WTC11 (cell line): ENCODE measurements at regions not wholly inside any gene's neighbourhood (a gene's known extent, or its start where the extent isn't known, plus 50 kb on each side); places are given as distances from the start of the nearest gene placed in this dataset.

Experiments
- ATAC-seq: fragments of 200-7000 bp; cut with Tn5 transposase; 2 replicates; pipeline ENCODE4 v1.10.0; 2021; ENCODE audit warnings: mild to moderate bottlenecking, moderate library complexity
- CTCF ChIA-PET: fragments of 300-600 bp; sonication (Branson Sonifier 250); formaldehyde crosslinking; loops from one replicate; lab custom pipeline; 2021; ENCODE audit warnings: antibody characterized with exemption; lab: Charles Lee
- POLR2A ChIA-PET: fragments of 350-600 bp; sonication (Branson Sonifier 250); formaldehyde crosslinking; loops from one replicate; lab custom pipeline; 2021; ENCODE audit warnings: antibody characterized with exemption; lab: Charles Lee
- DNase-seq: peaks from one replicate; pipeline ENCODE4 v3.0.0; 2021; ENCODE audit warnings: low spot score
- H3K27ac Mint-ChIP-seq: 2 replicates; pipeline ENCODE4 v1.8.0; 2021; ENCODE audit warnings: mixed read lengths
- H3K27me3 Mint-ChIP-seq: 2 replicates; pipeline ENCODE4 v1.8.0; 2021; ENCODE audit warnings: low read depth, mild to moderate bottlenecking, moderate library complexity, mixed read lengths
- H3K36me3 Mint-ChIP-seq: 2 replicates; pipeline ENCODE4 v1.8.0; 2021; ENCODE audit warnings: mixed read lengths
- H3K4me1 Mint-ChIP-seq: 2 replicates; pipeline ENCODE4 v1.8.0; 2022; ENCODE audit warnings: mixed read lengths
- H3K4me3 Mint-ChIP-seq: 2 replicates; pipeline ENCODE4 v1.8.0; 2021; ENCODE audit warnings: mild to moderate bottlenecking, moderate library complexity, mixed read lengths
- H3K9me3 Mint-ChIP-seq: 2 replicates; pipeline ENCODE4 v1.8.0; 2021; ENCODE audit warnings: mixed read lengths
- ETV6 ChIP-seq: sonication (generic); formaldehyde crosslinking; IDR thresholded peaks from 2 replicates; pipeline ENCODE4 v1.8.1; 2022; ENCODE audit warnings: mild to moderate bottlenecking, missing genetic modification reagents
- FOXJ3 ChIP-seq: sonication (generic); formaldehyde crosslinking; IDR thresholded peaks from 2 replicates; pipeline ENCODE4 v1.9.0; 2021; ENCODE audit warnings: missing genetic modification reagents, mild to moderate bottlenecking, borderline replicate concordance
- FOXK1 ChIP-seq: sonication (generic); formaldehyde crosslinking; IDR thresholded peaks from 2 replicates; pipeline ENCODE4 v1.8.0; 2022; ENCODE audit warnings: mild to moderate bottlenecking, moderate library complexity, missing genetic modification reagents
- FOXP1 ChIP-seq: sonication (generic); formaldehyde crosslinking; IDR thresholded peaks from 2 replicates; pipeline ENCODE4 v1.8.0; 2022; ENCODE audit warnings: missing genetic modification reagents, mild to moderate bottlenecking, moderate library complexity, borderline replicate concordance
- HMGXB4 ChIP-seq: sonication (generic); formaldehyde crosslinking; IDR thresholded peaks from 2 replicates; pipeline ENCODE4 v1.8.1; 2023; ENCODE audit warnings: mild to moderate bottlenecking, moderate library complexity, missing genetic modification reagents
- MYBL2 ChIP-seq: sonication (generic); formaldehyde crosslinking; IDR thresholded peaks from 2 replicates; pipeline ENCODE4 v1.8.1; 2023; ENCODE audit warnings: mild to moderate bottlenecking, moderate library complexity, missing genetic modification reagents
- NFYB ChIP-seq: sonication (generic); formaldehyde crosslinking; conservative IDR thresholded peaks from 2 replicates; pipeline ENCODE4 v1.8.0; 2022; ENCODE audit warnings: low read depth, missing genetic modification reagents
- PRDM15 ChIP-seq: sonication (generic); formaldehyde crosslinking; IDR thresholded peaks from 2 replicates; pipeline ENCODE4 v1.8.0; 2022; ENCODE audit warnings: missing genetic modification reagents
- RORB ChIP-seq: fragments of 250-450 bp; sonication (Bioruptor Pico); IDR thresholded peaks from 2 replicates; pipeline ENCODE4 v1.9.0; 2021; ENCODE audit warnings: mild to moderate bottlenecking
- SMAD3 ChIP-seq: sonication (generic); formaldehyde crosslinking; IDR thresholded peaks from 2 replicates; pipeline ENCODE4 v1.8.0; 2022; ENCODE audit warnings: missing genetic modification reagents, mild to moderate bottlenecking, borderline replicate concordance
- TEAD4 ChIP-seq: sonication (generic); formaldehyde crosslinking; IDR thresholded peaks from 2 replicates; pipeline ENCODE4 v1.8.0; 2022; ENCODE audit warnings: mild to moderate bottlenecking, missing genetic modification reagents
- ZBTB21 ChIP-seq: sonication (generic); formaldehyde crosslinking; IDR thresholded peaks from 2 replicates; pipeline ENCODE4 v1.8.1; 2023; ENCODE audit warnings: mild to moderate bottlenecking, missing genetic modification reagents, borderline replicate concordance
- ZNF423 ChIP-seq: fragments of 250-450 bp; sonication (Bioruptor Pico); IDR thresholded peaks from 2 replicates; pipeline ENCODE4 v2.1.2; 2022; ENCODE audit warnings: mild to moderate bottlenecking, moderate library complexity
- ZNF512 ChIP-seq: sonication (generic); formaldehyde crosslinking; IDR thresholded peaks from 2 replicates; pipeline ENCODE4 v1.8.1; 2022; ENCODE audit warnings: missing genetic modification reagents, borderline replicate concordance
- TF ChIP-seq, protein P1 (sequence below): sonication (generic); formaldehyde crosslinking; IDR thresholded peaks from 2 replicates; pipeline ENCODE4 v1.8.0; 2022; ENCODE audit warnings: mild to moderate bottlenecking, missing genetic modification reagents
- TF ChIP-seq, protein P2 (sequence below): sonication (generic); formaldehyde crosslinking; conservative IDR thresholded peaks from 2 replicates; pipeline ENCODE4 v1.8.1; 2023; ENCODE audit warnings: mild to moderate bottlenecking, low read depth, missing genetic modification reagents, moderate library complexity
- TF ChIP-seq, protein P3 (sequence below): sonication (generic); formaldehyde crosslinking; IDR thresholded peaks from 2 replicates; pipeline ENCODE4 v1.8.1; 2022; ENCODE audit warnings: mild to moderate bottlenecking, moderate library complexity, missing genetic modification reagents
- TF ChIP-seq, protein P4 (sequence below): fragments of 250-450 bp; sonication (Bioruptor Pico); conservative IDR thresholded peaks from 2 replicates; pipeline ENCODE4 v1.9.0; 2021; ENCODE audit warnings: mild to moderate bottlenecking
- TF ChIP-seq, protein P5 (sequence below): sonication (generic); formaldehyde crosslinking; IDR thresholded peaks from 2 replicates; pipeline ENCODE4 v1.8.0; 2022; ENCODE audit warnings: mild to moderate bottlenecking, missing genetic modification reagents

DNA sequence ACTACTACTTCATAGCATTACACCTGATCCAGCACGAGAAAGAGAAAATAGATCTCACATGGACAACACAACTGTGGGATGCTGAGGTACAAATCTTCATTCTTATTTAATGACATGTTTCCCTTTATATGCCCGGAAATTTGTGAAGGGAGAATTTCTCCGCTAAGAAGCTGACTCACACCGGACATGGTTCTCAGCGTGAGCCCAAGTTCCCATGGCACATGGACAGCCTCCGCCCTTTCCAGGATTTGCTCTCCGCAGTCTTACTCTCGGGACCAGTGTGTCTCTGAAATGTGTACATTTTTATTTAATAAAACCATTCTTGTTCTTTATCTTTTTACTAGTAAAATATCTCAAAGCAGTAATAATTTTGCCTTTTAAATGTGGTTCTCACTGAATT is 1154.8 kb downstream of the TMEM121 start (continued):
- no peak for TF ChIP-seq SMAD3 (CRISPR knock-in tag)
- TF ChIP-seq ZBTB21 (CRISPR knock-in tag): no peak
- TF ChIP-seq RORB: no peak
- no peak for TF ChIP-seq FOXK1 (CRISPR knock-in tag)
- TF ChIP-seq, protein P1, sequence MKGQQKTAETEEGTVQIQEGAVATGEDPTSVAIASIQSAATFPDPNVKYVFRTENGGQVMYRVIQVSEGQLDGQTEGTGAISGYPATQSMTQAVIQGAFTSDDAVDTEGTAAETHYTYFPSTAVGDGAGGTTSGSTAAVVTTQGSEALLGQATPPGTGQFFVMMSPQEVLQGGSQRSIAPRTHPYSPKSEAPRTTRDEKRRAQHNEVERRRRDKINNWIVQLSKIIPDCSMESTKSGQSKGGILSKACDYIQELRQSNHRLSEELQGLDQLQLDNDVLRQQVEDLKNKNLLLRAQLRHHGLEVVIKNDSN (CRISPR knock-in tag): no peak
- no peak for TF ChIP-seq NFYB (CRISPR knock-in tag)
- TF ChIP-seq PRDM15 (CRISPR knock-in tag): no peak
- no peak for TF ChIP-seq ETV6 (CRISPR knock-in tag)

DNA sequence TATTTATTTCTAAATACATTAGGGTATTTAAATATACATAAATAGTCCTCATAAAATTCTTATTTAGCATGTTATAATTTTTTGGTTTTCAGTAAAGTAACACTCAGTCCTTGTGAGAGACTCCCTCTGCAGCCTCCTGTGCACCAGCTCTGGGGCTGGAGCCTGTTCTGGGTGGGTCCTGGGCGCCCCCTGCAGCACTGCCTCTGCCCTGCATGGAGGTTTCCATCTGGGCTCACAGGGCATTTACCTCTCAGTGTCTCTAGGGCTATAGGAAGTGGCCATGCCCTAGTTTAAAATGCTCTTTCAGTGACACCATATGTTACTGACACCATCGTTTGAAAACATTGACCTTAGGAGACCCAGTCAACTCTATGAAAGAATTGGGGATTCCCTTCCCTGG is 1155.2 kb downstream of the TMEM121 start:
- CTCF ChIA-PET: no interaction called here
- ATAC-seq: no peak
- H3K36me3 Mint-ChIP-seq: peaks cover 75% of the 10 kb centered on the region
- TF ChIP-seq ZNF423 (CRISPR knock-in tag) (no peak), TEAD4 (CRISPR knock-in tag) (no peak), FOXP1 (CRISPR knock-in tag) (no peak), FOXJ3 (CRISPR knock-in tag) (no peak), HMGXB4 (CRISPR knock-in tag) (no peak), ZNF512 (CRISPR knock-in tag) (no peak), MYBL2 (CRISPR knock-in tag) (no peak)
- TF ChIP-seq, protein P2, sequence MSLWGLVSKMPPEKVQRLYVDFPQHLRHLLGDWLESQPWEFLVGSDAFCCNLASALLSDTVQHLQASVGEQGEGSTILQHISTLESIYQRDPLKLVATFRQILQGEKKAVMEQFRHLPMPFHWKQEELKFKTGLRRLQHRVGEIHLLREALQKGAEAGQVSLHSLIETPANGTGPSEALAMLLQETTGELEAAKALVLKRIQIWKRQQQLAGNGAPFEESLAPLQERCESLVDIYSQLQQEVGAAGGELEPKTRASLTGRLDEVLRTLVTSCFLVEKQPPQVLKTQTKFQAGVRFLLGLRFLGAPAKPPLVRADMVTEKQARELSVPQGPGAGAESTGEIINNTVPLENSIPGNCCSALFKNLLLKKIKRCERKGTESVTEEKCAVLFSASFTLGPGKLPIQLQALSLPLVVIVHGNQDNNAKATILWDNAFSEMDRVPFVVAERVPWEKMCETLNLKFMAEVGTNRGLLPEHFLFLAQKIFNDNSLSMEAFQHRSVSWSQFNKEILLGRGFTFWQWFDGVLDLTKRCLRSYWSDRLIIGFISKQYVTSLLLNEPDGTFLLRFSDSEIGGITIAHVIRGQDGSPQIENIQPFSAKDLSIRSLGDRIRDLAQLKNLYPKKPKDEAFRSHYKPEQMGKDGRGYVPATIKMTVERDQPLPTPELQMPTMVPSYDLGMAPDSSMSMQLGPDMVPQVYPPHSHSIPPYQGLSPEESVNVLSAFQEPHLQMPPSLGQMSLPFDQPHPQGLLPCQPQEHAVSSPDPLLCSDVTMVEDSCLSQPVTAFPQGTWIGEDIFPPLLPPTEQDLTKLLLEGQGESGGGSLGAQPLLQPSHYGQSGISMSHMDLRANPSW (CRISPR knock-in tag): no peak
- TF ChIP-seq, protein P3, sequence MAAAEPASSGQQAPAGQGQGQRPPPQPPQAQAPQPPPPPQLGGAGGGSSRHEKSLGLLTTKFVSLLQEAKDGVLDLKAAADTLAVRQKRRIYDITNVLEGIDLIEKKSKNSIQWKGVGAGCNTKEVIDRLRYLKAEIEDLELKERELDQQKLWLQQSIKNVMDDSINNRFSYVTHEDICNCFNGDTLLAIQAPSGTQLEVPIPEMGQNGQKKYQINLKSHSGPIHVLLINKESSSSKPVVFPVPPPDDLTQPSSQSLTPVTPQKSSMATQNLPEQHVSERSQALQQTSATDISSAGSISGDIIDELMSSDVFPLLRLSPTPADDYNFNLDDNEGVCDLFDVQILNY (CRISPR knock-in tag): no peak
- TF ChIP-seq, protein P4, sequence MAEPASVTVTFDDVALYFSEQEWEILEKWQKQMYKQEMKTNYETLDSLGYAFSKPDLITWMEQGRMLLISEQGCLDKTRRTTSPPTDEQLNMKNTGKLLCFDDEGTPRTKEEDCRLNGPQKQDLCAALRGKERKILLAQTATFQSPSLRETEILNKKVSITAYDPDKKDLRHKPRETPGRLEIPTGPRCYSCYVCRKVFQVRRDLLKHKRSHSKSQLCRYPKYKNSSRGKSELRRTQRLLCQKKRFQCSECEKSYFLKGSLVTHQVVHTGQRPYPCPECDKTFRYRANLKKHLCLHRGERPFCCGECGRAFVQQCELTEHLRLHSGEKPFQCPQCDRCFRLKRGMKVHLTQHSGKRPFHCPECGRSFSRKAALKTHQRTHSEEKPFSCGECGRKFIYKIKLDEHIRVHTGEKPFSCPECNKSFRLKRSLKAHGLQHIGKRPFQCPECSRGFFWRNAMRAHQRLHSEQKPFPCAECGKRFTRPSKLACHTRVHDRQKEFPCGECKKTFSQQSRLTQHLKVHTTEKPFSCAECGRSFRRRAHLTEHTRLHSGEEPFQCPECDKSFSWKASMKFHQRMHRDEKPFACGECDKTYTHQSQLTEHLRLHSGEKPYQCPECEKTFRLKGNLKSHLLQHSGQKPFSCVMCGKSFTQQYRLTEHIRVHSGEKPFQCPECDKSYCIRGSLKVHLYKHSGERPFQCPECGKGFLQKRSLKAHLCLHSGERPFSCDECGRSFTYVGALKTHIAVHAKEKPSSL: no peak
- TF ChIP-seq, protein P5, sequence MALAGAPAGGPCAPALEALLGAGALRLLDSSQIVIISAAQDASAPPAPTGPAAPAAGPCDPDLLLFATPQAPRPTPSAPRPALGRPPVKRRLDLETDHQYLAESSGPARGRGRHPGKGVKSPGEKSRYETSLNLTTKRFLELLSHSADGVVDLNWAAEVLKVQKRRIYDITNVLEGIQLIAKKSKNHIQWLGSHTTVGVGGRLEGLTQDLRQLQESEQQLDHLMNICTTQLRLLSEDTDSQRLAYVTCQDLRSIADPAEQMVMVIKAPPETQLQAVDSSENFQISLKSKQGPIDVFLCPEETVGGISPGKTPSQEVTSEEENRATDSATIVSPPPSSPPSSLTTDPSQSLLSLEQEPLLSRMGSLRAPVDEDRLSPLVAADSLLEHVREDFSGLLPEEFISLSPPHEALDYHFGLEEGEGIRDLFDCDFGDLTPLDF (CRISPR knock-in tag): no peak
- TF ChIP-seq, all 79 proteins: peak for 0
- no peak overlapping the region for H3K4me3 Mint-ChIP-seq
- H3K27ac Mint-ChIP-seq: no peak overlapping the region
- H3K4me1 Mint-ChIP-seq: no peaks in the 10 kb centered on the region
- no peak for DNase-seq
- H3K27me3 Mint-ChIP-seq: peaks cover 4% of the 10 kb centered on the region; the same call in 1 of the 2 replicates
- peaks cover 85% of the 10 kb centered on the region for H3K9me3 Mint-ChIP-seq
- POLR2A ChIA-PET: no interaction called here
